ENCODE measurements at regions not wholly inside any gene's neighbourhood (a gene's known extent, or its start where the extent isn't known, plus 50 kb on each side); places are given as distances from the start of the nearest gene placed in this dataset.

DNA sequence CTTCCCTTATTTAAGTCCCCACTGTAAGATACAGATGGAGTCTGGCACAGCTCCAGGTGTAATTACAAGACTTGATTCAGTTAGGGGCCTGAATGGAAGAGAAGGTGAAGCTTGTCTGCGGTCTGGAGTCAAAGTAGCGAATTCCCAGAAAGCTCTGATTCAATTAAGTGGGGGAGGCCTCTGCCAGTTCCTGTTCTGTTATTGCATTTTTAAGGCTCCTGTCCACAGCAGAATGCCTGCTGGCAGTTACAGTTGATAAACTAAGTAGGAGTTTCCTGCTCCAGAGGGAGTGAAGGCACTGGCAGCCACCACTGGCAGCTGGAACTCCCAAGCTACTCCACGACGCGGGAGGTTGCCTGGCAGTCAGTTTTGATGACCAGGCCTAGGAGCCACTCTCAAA lies 181.1 kb downstream of the SOCS6 start:
- TF ChIP-seq, protein P1, sequence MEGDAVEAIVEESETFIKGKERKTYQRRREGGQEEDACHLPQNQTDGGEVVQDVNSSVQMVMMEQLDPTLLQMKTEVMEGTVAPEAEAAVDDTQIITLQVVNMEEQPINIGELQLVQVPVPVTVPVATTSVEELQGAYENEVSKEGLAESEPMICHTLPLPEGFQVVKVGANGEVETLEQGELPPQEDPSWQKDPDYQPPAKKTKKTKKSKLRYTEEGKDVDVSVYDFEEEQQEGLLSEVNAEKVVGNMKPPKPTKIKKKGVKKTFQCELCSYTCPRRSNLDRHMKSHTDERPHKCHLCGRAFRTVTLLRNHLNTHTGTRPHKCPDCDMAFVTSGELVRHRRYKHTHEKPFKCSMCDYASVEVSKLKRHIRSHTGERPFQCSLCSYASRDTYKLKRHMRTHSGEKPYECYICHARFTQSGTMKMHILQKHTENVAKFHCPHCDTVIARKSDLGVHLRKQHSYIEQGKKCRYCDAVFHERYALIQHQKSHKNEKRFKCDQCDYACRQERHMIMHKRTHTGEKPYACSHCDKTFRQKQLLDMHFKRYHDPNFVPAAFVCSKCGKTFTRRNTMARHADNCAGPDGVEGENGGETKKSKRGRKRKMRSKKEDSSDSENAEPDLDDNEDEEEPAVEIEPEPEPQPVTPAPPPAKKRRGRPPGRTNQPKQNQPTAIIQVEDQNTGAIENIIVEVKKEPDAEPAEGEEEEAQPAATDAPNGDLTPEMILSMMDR (IDR thresholded peaks at IDR 0.05; ENCODE audit: extremely low read depth, insufficient read depth, missing control alignments) = no peak
- DNase-seq (ENCODE audit: low spot score) = no peak
- in situ Hi-C loops (cut with MboI; ENCODE audit: low pct_unique_long_range_greater_than_20kb, low sequenced_read_pairs, unreplicated experiment) = no loop called here

DNA sequence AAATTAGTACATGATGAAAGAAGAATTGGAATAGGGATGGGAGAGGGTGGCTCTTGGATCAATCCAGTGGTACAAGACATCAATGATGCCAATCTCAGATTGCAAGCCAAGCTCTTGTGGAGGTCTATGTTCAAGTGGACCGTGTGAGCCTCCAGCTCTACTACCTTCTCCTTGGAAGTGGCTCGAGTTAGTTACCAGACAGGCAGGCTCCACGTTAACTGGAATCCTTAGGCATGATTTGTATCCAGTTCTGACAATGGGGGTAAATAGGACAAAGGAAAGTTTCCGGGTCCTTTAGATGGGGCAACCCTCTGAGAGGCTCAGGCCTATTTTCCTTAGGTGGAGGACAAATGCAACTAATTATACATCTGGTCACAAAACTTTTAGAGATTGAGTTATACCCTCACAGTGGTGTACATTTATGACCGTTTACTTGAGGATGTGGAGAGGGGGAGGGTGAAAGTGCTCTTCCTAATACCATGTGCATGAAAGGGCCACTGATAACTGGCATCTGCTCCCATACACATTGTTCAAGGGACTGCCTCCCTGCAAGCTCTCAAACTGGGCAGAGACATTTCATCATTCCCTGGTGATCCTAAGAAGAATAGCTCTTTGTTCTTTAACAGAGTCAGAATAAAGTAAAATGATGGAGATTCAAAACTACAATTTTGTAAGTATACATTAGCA lies 180.2 kb downstream of the SOCS6 start:
- DNase-seq (ENCODE audit: low spot score) = no peak
- in situ Hi-C loops (cut with MboI; ENCODE audit: low pct_unique_long_range_greater_than_20kb, low sequenced_read_pairs, unreplicated experiment) = no loop called here
- TF ChIP-seq, protein P1 (IDR thresholded peaks at IDR 0.05; ENCODE audit: extremely low read depth, insufficient read depth, missing control alignments) = no peak

DNA sequence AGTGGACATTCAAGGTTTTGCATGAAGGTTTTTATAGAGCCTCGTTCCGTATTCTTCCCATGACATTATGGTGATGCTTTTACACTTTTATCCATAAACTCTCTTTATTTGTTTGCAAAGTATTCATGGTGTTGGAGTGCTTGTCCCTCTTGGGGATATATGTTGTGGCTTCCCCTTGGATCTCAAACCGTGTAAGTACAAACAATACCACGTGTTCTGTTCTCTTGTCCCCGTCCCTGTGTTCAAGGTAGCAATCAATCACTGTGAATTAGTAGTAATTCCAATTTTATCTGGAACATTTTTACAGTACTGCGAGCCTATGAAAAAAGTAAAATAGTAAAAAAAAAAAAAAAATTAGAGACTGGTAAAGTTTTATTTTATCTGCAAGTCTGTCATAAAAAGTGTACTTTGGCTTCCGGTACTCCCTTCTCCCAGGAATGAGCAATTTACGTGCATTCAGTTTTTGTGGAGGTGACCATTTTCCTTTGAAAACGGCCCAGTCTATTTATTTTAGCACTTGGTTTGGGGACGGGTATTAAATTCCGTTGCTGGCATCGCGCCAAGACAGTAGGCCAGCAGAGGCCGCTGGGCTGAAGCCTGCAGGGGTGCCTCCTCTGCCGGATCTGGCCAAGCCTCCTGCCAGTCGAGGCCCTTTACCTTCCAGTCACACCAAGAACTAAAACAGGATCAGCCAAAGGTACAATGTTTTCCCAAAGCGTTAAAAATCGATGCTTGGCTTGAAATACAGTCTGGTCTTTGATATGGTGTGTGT lies 175.7 kb downstream of the SOCS6 start:
- DNase-seq (ENCODE audit: low spot score) = peak; percentile 64
- TF ChIP-seq, protein P1 (IDR thresholded peaks at IDR 0.05; ENCODE audit: extremely low read depth, insufficient read depth, missing control alignments) = peak; percentile 34
- in situ Hi-C loops (cut with MboI; ENCODE audit: low pct_unique_long_range_greater_than_20kb, low sequenced_read_pairs, unreplicated experiment) = no loop called here

DNA sequence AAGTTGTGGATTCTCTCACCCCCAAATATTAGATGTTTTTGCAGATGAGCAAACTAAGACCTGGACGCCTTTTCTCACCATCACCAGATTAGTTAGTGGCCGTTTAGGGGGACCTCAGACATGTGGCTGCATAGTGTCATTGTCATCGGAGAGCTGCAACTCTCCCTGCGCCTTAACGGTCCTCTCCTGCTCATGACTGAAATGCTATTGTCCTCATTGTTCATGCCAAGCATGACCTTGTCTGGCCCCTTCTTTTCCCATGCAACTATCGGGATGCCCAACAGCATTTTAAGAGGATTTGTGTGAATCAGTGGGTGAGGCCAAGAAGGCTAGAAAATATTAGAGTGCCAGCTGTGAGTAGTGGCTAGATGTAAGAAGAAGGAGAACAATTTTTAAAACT lies 174.2 kb downstream of the SOCS6 start:
- TF ChIP-seq, protein P1 (IDR thresholded peaks at IDR 0.05; ENCODE audit: extremely low read depth, insufficient read depth, missing control alignments) = no peak
- in situ Hi-C loops (cut with MboI; ENCODE audit: low pct_unique_long_range_greater_than_20kb, low sequenced_read_pairs, unreplicated experiment) = no loop called here
- DNase-seq (ENCODE audit: low spot score) = no peak

DNA sequence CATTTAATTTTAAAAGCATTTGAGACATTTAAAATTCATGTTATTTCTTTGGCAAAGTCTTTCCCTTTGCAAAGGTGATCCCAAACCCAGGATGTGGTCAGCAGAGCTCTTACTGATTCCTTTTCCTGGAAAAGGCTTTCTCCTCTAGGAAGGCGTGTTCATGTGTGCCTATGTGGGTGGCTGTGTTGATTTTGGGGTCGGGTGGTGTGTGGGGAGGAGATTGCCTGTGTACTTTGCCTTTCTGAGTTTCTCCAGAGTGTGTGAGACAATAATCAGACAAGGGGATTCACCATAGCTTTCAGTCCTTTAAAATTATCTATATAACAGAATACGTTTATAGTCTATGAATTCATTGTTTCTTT lies 173.2 kb downstream of the SOCS6 start:
- TF ChIP-seq, protein P1 (IDR thresholded peaks at IDR 0.05; ENCODE audit: extremely low read depth, insufficient read depth, missing control alignments) = no peak
- in situ Hi-C loops (cut with MboI; ENCODE audit: low pct_unique_long_range_greater_than_20kb, low sequenced_read_pairs, unreplicated experiment) = no loop called here
- DNase-seq (ENCODE audit: low spot score) = no peak

DNA sequence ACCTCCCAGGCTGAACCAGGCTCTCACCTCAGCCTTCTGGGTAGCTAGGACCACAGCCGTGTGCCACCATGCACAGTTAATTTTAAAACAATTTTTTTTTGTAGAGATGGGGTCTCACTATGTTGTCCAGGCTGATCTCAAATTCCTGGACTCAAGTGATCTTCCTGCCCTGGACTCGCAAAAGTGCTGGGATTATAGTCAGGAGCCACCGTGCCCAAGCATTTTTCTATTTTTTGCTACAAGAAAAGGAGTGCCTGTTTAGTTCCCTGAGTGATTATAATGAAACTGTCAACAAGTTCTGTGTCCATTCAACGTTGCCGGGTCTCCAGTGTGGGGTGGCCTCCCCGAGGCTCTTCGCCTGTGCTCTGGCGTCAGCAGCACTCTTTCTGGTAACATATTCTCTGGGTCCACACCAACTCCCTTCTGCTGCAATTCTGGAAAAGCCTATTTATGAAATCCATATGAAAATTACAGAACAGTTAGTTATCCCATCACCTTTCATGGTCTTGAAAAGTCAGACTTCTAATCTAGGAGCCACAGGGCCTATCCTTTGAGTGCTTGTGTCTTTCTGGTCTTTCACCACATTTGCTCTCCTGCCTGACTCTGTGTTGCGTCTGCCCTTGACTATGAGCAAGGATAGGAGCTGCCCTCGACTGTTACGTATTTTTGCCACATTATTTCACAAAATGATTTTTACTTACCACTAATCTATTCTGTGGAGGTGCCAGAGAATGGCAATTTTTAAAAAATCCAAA lies 172.7 kb downstream of the SOCS6 start:
- TF ChIP-seq, protein P1 (IDR thresholded peaks at IDR 0.05; ENCODE audit: extremely low read depth, insufficient read depth, missing control alignments) = no peak
- in situ Hi-C loops (cut with MboI; ENCODE audit: low pct_unique_long_range_greater_than_20kb, low sequenced_read_pairs, unreplicated experiment) = no loop called here
- DNase-seq (ENCODE audit: low spot score) = no peak
